ENCODE measurements at regions not wholly inside any gene's neighbourhood (a gene's known extent, or its start where the extent isn't known, plus 50 kb on each side); places are given as distances from the start of the nearest gene placed in this dataset.

GRCh38 chr1:241413386-241413785 is 56.4 kb upstream of the RGS7 start:
- H3K27ac ChIP-seq, result no peak overlapping the region
- no peaks in the 10 kb centered on the region for H3K79me2 ChIP-seq (ENCODE audit: low read depth)
- ChIA-PET CTCF (no interaction called here), POLR2A (ENCODE audit: unreplicated experiment) (no interaction called here)
- no peaks in the 10 kb centered on the region for H3K4me1 ChIP-seq (replicated peaks; ENCODE audit: insufficient read depth)
- H3K36me3 ChIP-seq (ENCODE audit: low read depth), result no peaks in the 10 kb centered on the region
- intact Hi-C loops (cut with micrococcal nuclease; ENCODE audit: unreplicated experiment), result no loop called here
- TF ChIP-seq EZH2 (IDR thresholded peaks at IDR 0.05; ENCODE audit: low read depth), result no peak
- TF ChIP-seq CTCF (conservative IDR thresholded peaks at IDR 0.05), result no peak
- no peak overlapping the region for H3K4me3 ChIP-seq
- H4K20me1 ChIP-seq (ENCODE audit: insufficient read depth), result no peaks in the 10 kb centered on the region
- no peak for DNase-seq
- BruUV-seq (replicated peaks), result no TSS peak
- H3K27me3 ChIP-seq (ENCODE audit: insufficient read depth, low read depth), result peaks cover 24% of the 10 kb centered on the region
- H3K9me2 ChIP-seq (ENCODE audit: insufficient read depth), result no peaks in the 10 kb centered on the region
- H2AFZ ChIP-seq, result no peak overlapping the region
- no peaks in the 10 kb centered on the region for H3F3A ChIP-seq (ENCODE audit: insufficient read depth, low read depth)
- no peak overlapping the region for H3K4me2 ChIP-seq
- H3K9me3 ChIP-seq (ENCODE audit: insufficient read depth, low read depth), result no peaks in the 10 kb centered on the region

- ChIA-PET POLR2A (ENCODE audit: unreplicated experiment) (no interaction called here), CTCF (no interaction called here)
- Histone ChIP-seq H3K79me2 (ENCODE audit: low read depth) (no peaks in the 10 kb centered on the region), H3K4me2 (no peak overlapping the region), H4K20me1 (ENCODE audit: insufficient read depth) (no peaks in the 10 kb centered on the region), H3K27me3 (ENCODE audit: insufficient read depth, low read depth) (peaks cover 24% of the 10 kb centered on the region), H3K36me3 (ENCODE audit: low read depth) (no peaks in the 10 kb centered on the region), H3K4me1 (replicated peaks; ENCODE audit: insufficient read depth) (no peaks in the 10 kb centered on the region), H3K27ac (no peak overlapping the region), H3K4me3 (no peak overlapping the region), H2AFZ (no peak overlapping the region), H3K9me3 (ENCODE audit: insufficient read depth, low read depth) (no peaks in the 10 kb centered on the region), H3K9me2 (ENCODE audit: insufficient read depth) (no peaks in the 10 kb centered on the region), H3F3A (ENCODE audit: insufficient read depth, low read depth) (no peaks in the 10 kb centered on the region)
- DNase-seq, result no peak
- TF ChIP-seq CTCF (conservative IDR thresholded peaks at IDR 0.05) (no peak), EZH2 (IDR thresholded peaks at IDR 0.05; ENCODE audit: low read depth) (no peak)
- no TSS peak for BruUV-seq (replicated peaks)
- intact Hi-C loops (cut with micrococcal nuclease; ENCODE audit: unreplicated experiment), result no loop called here
Measured at GRCh38 chr1:241412646-241413045, 55.6 kb upstream of the RGS7 start.

GRCh38 chr1:241411776-241412338 is 54.9 kb upstream of the RGS7 start:
- Histone ChIP-seq H3K9me2 (ENCODE audit: insufficient read depth) (no peaks in the 10 kb centered on the region), H4K20me1 (ENCODE audit: insufficient read depth) (no peaks in the 10 kb centered on the region), H3K9me3 (ENCODE audit: insufficient read depth, low read depth) (no peaks in the 10 kb centered on the region), H3K27me3 (ENCODE audit: insufficient read depth, low read depth) (peaks cover 29% of the 10 kb centered on the region), H3K79me2 (ENCODE audit: low read depth) (no peaks in the 10 kb centered on the region), H3K27ac (no peak overlapping the region), H3F3A (ENCODE audit: insufficient read depth, low read depth) (no peaks in the 10 kb centered on the region), H3K36me3 (ENCODE audit: low read depth) (no peaks in the 10 kb centered on the region), H3K4me3 (no peak overlapping the region), H3K4me1 (replicated peaks; ENCODE audit: insufficient read depth) (no peaks in the 10 kb centered on the region), H3K4me2 (no peak overlapping the region), H2AFZ (no peak overlapping the region)
- CTCF ChIA-PET, result no interaction called here
- BruUV-seq (replicated peaks), result no TSS peak
- intact Hi-C loops (cut with micrococcal nuclease; ENCODE audit: unreplicated experiment), result no loop called here
- DNase-seq, result no peak
- POLR2A ChIA-PET (ENCODE audit: unreplicated experiment), result no interaction called here
- TF ChIP-seq CTCF (conservative IDR thresholded peaks at IDR 0.05) (no peak), EZH2 (IDR thresholded peaks at IDR 0.05; ENCODE audit: low read depth) (no peak)
